Naive B cell (primary cell): ENCODE measurements at regions not wholly inside any gene's neighbourhood (a gene's known extent, or its start where the extent isn't known, plus 50 kb on each side); places are given as distances from the start of the nearest gene placed in this dataset.
A peak's percentile ranks its signal among the peaks of the same experiment; 100 is the strongest.
"Not testable (repeated sequence)": the region's sequence is repeated elsewhere in the genome, so short reads cannot be mapped to it uniquely, and the experiment has no call there.

Experiments used
- ATAC-seq, 2 donors: fragments of 150-1000 bp; cut with Tn5 transposase; 2 replicates each; pipeline ENCODE4 v1.10.0; 2021; ENCODE audit warnings: low read depth in 2 of 2, mild to moderate bottlenecking in 2 of 2, moderate library complexity in 2 of 2
- DNase-seq: peaks from one replicate; pipeline ENCODE4 v3.0.0; 2022
- H3K27ac Mint-ChIP-seq, 6 donors: one replicate each; pipeline ENCODE4 v1.8.0; 2020 to 2022; ENCODE audit warnings: mild to moderate bottlenecking in 6 of 6, mixed read lengths in 6 of 6, moderate library complexity in 5 of 6, inconsistent platforms in 2 of 6
- H3K27me3 Mint-ChIP-seq, 3 donors: one replicate each; pipeline ENCODE4 v1.8.0; 2021 to 2022; ENCODE audit warnings: mixed read lengths in 3 of 3, mild to moderate bottlenecking in 1 of 3
- H3K36me3 Mint-ChIP-seq, 2 donors: one replicate each; pipeline ENCODE4 v1.8.0; 2020 to 2022; ENCODE audit warnings: mixed read lengths in 2 of 2, inconsistent platforms in 1 of 2, mild to moderate bottlenecking in 1 of 2
- H3K4me1 Mint-ChIP-seq, 3 donors: one replicate each; pipeline ENCODE4 v1.8.0; 2020 to 2022; ENCODE audit warnings: mixed read lengths in 3 of 3, inconsistent platforms in 1 of 3, mild to moderate bottlenecking in 1 of 3, moderate library complexity in 1 of 3
- H3K4me3 Mint-ChIP-seq, 8 donors: one replicate each; pipeline ENCODE4 v1.8.0; 2020 to 2022; ENCODE audit warnings: mild to moderate bottlenecking in 8 of 8, mixed read lengths in 8 of 8, moderate library complexity in 8 of 8, inconsistent platforms in 2 of 8
- H3K9me3 Mint-ChIP-seq, 7 donors: one replicate each; pipeline ENCODE4 v1.8.0; 2020 to 2022; ENCODE audit warnings: mixed read lengths in 7 of 7, mild to moderate bottlenecking in 5 of 7, inconsistent platforms in 2 of 7, moderate library complexity in 1 of 7

GRCh38 chr10:80025281-80025680 is 53.2 kb upstream of the TMEM254 start:
- no peak overlapping the region for H3K27ac Mint-ChIP-seq
- H3K4me3 Mint-ChIP-seq, result no peak overlapping the region
- DNase-seq, result no peak
- peaks cover 0 to 5% (median 5%) of the 10 kb centered on the region in 3 donors for H3K4me1 Mint-ChIP-seq
- H3K36me3 Mint-ChIP-seq, result no peaks in the 10 kb centered on the region
- H3K27me3 Mint-ChIP-seq, result no peaks in the 10 kb centered on the region
- no peak for ATAC-seq
- no peaks in the 10 kb centered on the region for H3K9me3 Mint-ChIP-seq

DNA sequence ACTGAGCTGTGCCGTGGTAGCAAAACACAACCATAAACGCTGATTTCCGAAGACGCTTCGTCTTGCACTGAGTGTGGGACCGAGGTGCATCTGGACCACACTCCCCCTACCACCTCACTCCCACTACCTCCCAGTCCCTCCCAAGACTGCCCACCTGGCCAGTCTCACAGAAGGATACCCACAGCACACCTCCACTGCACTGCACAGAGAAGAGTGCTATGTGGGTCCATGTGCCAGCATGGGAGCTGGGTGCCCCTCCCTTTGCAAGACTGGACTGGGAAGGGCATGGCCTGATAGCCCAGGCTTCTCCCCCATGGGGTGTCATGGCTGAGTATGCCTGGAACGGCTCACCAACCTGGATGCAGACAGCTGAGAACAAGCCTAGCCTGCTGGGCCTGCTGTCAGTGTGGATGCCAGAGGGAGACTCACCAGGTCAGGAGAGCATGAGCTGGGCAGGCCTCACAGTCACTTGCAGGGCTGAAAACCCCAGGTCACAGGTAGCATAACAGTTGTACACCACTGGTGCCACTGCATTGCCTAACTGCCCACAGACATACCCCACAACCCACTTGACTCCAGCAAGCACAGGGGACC is 56.0 kb upstream of the TMEM254 start:
- not testable (repeated sequence) for DNase-seq, H3K4me1 Mint-ChIP-seq, ATAC-seq, H3K36me3 Mint-ChIP-seq, H3K9me3 Mint-ChIP-seq
- Mint-ChIP-seq H3K4me3 (peak overlapping the region in 1 of 8 donors; percentile 52), H3K27ac (peak overlapping the region in 1 of 6 donors; percentile 62), H3K27me3 (peaks cover 0 to 18% (median 6%) of the 10 kb centered on the region in 3 donors)

DNA sequence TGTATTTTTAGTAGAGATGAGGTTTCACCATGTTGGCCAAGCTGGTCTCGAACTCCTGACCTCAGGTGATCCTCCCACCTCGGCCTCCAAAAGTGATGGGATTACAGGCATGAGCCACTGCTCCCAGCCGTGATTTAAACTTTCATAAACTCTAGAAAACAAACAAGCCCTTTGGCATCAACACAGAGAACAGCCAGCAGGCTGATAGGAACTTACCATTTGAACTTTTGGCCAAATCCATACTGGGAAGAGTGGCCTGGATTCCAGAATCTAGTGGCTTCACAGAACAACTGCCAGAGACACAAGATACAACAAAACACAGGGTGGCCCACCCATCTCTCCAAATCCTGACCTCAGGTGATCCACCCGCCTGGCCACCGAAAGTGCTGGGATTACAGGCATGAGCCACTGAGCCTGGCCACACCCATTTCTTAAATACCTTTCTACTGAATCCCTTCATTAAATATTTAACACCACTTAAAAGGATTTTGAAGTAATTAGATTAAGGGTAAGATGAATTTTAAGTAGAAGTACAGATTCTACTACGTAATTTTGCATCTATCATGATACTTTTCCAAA is 60.0 kb upstream of the TMEM254 start:
- H3K36me3 Mint-ChIP-seq, H3K27ac Mint-ChIP-seq, H3K4me1 Mint-ChIP-seq, DNase-seq, ATAC-seq, H3K4me3 Mint-ChIP-seq, H3K9me3 Mint-ChIP-seq: not testable (repeated sequence)
- peaks cover 0 to 18% (median 6%) of the 10 kb centered on the region in 3 donors for H3K27me3 Mint-ChIP-seq

DNA sequence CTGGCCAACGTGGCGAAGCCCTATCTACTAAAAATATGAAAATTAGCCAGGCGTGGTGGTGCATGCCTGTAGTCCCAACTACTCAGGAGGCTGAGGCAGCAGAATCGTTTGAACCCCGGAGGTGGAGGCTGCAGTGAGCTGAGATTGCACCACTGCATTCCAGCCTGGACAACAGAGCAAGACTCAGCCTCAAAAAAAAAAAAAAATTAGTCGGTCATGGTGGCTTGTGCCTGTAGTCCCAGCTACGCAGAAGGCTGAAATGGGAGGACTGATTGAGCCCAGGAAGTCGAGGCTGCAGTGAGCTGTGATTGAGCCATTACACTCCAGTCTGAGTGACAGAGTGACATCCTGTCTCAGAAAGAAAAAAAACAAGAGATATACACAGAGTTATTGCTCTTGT is 61.3 kb upstream of the TMEM254 start:
- H3K27ac Mint-ChIP-seq, DNase-seq, ATAC-seq, H3K4me3 Mint-ChIP-seq, H3K4me1 Mint-ChIP-seq, H3K36me3 Mint-ChIP-seq, H3K9me3 Mint-ChIP-seq: not testable (repeated sequence)
- peaks cover 3 to 18% (median 6%) of the 10 kb centered on the region in 3 donors for H3K27me3 Mint-ChIP-seq

GRCh38 chr10:80015911-80016830 is 62.3 kb upstream of the TMEM254 start:
- H3K36me3 Mint-ChIP-seq, result no peaks in the 10 kb centered on the region
- DNase-seq (no peak), ATAC-seq (no peak)
- peak overlapping the region in 1 of 6 donors; percentile 43 for H3K27ac Mint-ChIP-seq
- no peaks in the 10 kb centered on the region for H3K9me3 Mint-ChIP-seq
- H3K4me1 Mint-ChIP-seq, result no peaks in the 10 kb centered on the region
- peaks cover 3 to 18% (median 6%) of the 10 kb centered on the region in 3 donors for H3K27me3 Mint-ChIP-seq
- H3K4me3 Mint-ChIP-seq, result no peak overlapping the region

DNA sequence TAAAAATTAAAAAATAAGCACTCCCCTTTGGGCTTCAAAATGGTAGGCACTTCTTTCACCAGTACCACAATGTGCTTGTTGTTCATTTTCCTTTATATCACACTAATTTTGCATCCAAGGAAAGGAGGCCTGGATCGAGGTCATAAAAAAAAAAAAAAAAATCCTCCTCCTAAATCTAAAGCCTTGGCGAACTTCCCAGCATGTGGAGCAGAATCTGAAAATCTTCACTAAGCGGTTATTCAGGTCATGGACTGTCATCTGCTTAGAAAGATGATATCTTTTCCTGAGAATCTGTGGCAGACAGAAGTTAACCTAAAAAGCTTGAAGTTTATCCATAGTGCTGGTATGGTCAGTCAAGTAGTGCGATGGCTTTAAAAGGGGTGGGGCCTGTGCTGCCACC is 64.2 kb upstream of the SFTPD start:
- H3K4me1 Mint-ChIP-seq, result not testable (repeated sequence)

GRCh38 chr10:80011144-80011543 is 62.2 kb upstream of the SFTPD start:
- not testable (repeated sequence) for H3K27me3 Mint-ChIP-seq, DNase-seq, H3K9me3 Mint-ChIP-seq

More for the DNA sequence above, 64.2 kb upstream of the SFTPD start:
- DNase-seq, H3K27ac Mint-ChIP-seq, H3K27me3 Mint-ChIP-seq, ATAC-seq, H3K9me3 Mint-ChIP-seq, H3K4me3 Mint-ChIP-seq, H3K36me3 Mint-ChIP-seq: not testable (repeated sequence)

GRCh38 chr10:80000541-80000940 is 51.6 kb upstream of the SFTPD start:
- DNase-seq (no peak), ATAC-seq (no peak)
- no peaks in the 10 kb centered on the region for H3K36me3 Mint-ChIP-seq
- no peak overlapping the region for H3K27ac Mint-ChIP-seq
- H3K4me1 Mint-ChIP-seq, result no peaks in the 10 kb centered on the region
- peaks cover 3 to 36% (median 24%) of the 10 kb centered on the region in 3 donors for H3K27me3 Mint-ChIP-seq
- no peak overlapping the region for H3K4me3 Mint-ChIP-seq
- peaks cover 0 to 2% (median 0%) of the 10 kb centered on the region in 7 donors for H3K9me3 Mint-ChIP-seq

More at GRCh38 chr10:80011144-80011543, 62.2 kb upstream of the SFTPD start:
- ATAC-seq, H3K4me1 Mint-ChIP-seq, H3K4me3 Mint-ChIP-seq, H3K36me3 Mint-ChIP-seq: not testable (repeated sequence)
- H3K27ac Mint-ChIP-seq, result peak overlapping the region in 1 of 6 donors; percentile 44
